ENCODE measurements at regions not wholly inside any gene's neighbourhood (a gene's known extent, or its start where the extent isn't known, plus 50 kb on each side); places are given as distances from the start of the nearest gene placed in this dataset.

- no peak for TF ChIP-seq CTCF (IDR thresholded peaks at IDR 0.05; ENCODE audit: low read depth, low read length, poor library complexity, severe bottlenecking)
- TF ChIP-seq EZH2phosphoT487 (IDR thresholded peaks at IDR 0.05; ENCODE audit: borderline replicate concordance, low read length), result no peak
These were observed 468.0 kb upstream of the GBE1 start for GRCh38 chr3:82229397-82229796.
